GM18505 (cell line): ENCODE measurements at regions not wholly inside any gene's neighbourhood (a gene's known extent, or its start where the extent isn't known, plus 50 kb on each side); places are given as distances from the start of the nearest gene placed in this dataset.

ENCODE experiments used
- ATAC-seq: cut with Tn5 transposase; IDR thresholded peaks from one replicate; pipeline ENCODE4 v1.9.1; 2021; ENCODE audit not compliant: unreplicated experiment
- POLR2A ChIP-seq: IDR thresholded peaks from 4 replicates; pipeline ENCODE4 v1.6.1; 2011; ENCODE audit warnings: borderline replicate concordance; ENCODE audit not compliant: insufficient read depth, insufficient read length; ENCODE audit errors: extremely low read depth

- TF ChIP-seq POLR2A: no peak
- ATAC-seq: no peak
Observed at GRCh38 chr1:201681375-201681774, 142.4 kb downstream of the NAV1 start.

GRCh38 chr1:201682964-201683363, 144.0 kb downstream of the NAV1 start:
- TF ChIP-seq POLR2A: no peak
- no peak for ATAC-seq

GRCh38 chr1:201683397-201683796, 144.5 kb downstream of the NAV1 start:
- ATAC-seq: no peak
- TF ChIP-seq POLR2A: no peak

GRCh38 chr1:201685485-201685884, 143.5 kb upstream of the IPO9 start:
- TF ChIP-seq POLR2A: no peak
- ATAC-seq: no peak

- ATAC-seq: no peak
Observed at GRCh38 chr1:201686714-201687455, 142.1 kb upstream of the IPO9 start.

GRCh38 chr1:201688514-201688913, 140.4 kb upstream of the IPO9 start:
- no peak for TF ChIP-seq POLR2A
- ATAC-seq: no peak

More at GRCh38 chr1:201686714-201687455, 142.1 kb upstream of the IPO9 start:
- no peak for TF ChIP-seq POLR2A

GRCh38 chr1:201689647-201690046, 139.3 kb upstream of the IPO9 start:
- ATAC-seq: no peak
- TF ChIP-seq POLR2A: no peak

GRCh38 chr1:201690528-201690927, 138.4 kb upstream of the IPO9 start:
- TF ChIP-seq POLR2A: no peak
- no peak for ATAC-seq

GRCh38 chr1:201691716-201692554, 137.0 kb upstream of the IPO9 start:
- ATAC-seq: no peak
- TF ChIP-seq POLR2A: no peak

- TF ChIP-seq POLR2A: no peak
- no peak for ATAC-seq
Observed at GRCh38 chr1:201692555-201693394, 136.2 kb upstream of the IPO9 start.

GRCh38 chr1:201693890-201694607, 134.9 kb upstream of the IPO9 start:
- TF ChIP-seq POLR2A: no peak
- ATAC-seq: no peak

GRCh38 chr1:201694608-201695335, 134.2 kb upstream of the IPO9 start:
- no peak for ATAC-seq
- no peak for TF ChIP-seq POLR2A
